ENCODE measurements at regions not wholly inside any gene's neighbourhood (a gene's known extent, or its start where the extent isn't known, plus 50 kb on each side); places are given as distances from the start of the nearest gene placed in this dataset.
A peak's percentile ranks its signal among the peaks of the same experiment; 100 is the strongest.
"Not testable (repeated sequence)": the region's sequence is repeated elsewhere in the genome, so short reads cannot be mapped to it uniquely, and the experiment has no call there.

DNA sequence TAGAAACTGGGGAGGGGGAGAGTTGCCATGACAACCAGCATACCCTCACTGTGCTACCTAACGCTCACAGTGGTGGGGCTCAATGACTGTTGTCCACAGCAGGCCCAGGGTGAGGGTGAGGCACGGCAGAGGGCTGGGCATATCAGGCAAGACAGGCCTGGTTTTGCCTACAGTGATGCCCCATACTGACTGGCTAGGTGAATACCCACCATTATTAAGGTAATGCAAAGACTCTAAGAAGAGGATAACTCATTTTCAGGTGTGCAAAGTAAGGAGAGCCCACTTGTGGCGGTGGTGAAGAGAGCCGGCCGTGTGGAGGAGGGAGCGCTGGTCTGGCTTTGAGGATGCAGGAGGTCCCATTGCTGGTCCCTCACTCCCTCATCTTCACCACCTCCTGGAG is 422.3 kb downstream of the FUT8 start:
- no peak for DNase-seq

DNA sequence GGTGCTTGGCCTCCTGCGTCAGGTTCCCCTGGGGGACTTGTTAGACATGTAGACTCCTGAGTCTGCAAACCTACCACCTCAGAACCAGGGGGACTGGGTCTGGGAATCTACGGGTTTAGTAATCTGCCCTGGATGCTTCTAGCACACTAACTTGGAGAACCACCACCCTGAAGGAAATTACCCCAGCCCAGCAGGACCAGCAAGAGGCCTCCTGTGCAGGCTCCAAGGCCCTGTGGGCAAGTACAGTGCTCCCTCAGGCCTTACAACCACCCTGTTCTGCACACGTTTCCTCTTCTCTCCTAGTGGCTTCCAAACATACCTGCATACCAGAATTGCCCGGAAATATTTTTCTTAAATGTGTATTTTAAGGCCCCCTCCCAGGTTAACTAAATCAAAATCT is 423.0 kb downstream of the FUT8 start:
- no peak for DNase-seq

GRCh38 chr14:65838565-65838964 is 426.0 kb downstream of the FUT8 start:
- DNase-seq, result no peak

- no peak for DNase-seq
These were observed 427.7 kb downstream of the FUT8 start for GRCh38 chr14:65840118-65840751.

DNA sequence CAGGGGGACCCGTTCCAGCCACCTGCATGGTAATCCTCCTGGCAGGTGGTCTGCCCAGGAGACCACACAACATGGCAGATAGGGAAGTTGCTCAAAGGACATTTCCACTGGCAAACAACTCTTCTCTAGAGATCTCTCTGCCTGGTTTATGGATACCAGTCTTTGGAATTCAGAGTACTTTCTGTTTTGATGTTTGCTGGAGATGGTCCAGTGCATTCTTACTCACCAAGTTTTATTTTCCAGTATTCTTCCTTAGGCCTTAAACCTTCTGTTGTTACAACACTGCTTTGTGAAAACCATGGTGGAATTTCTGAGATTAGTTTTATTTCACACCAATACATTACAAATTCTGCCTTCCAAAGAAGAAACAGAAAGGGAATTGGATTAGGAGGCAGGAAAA is 428.3 kb downstream of the FUT8 start:
- no peak for DNase-seq

DNA sequence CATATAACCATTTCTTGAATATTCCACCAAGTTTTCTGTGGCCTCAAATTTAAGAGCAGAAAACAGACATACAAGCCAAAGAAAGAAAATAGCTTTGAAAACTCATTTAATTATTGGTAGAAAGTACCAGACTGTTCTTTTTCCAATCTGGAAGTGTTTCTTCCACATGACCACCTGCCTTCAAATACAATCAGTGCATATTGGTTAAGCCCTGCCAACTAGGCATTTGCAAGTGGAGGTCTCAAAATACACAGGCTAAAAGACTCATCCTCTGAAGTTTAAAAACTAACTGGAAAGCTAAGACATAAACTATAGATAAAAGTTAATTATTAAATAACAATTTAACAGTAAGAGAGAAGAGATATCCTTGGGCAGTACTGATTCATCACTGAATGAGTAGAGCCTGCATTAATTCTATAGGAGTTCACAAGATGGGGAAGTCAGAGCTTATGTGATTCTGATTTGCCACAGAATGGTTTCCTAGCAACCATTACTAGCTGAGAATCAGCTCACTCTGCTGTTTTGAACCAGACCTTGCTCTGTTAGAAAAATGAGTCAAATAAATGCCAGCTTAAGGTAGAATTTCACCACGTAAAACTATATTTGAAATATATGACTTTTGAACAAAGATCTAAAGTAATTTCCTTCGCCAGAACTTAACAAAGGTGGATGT is 433.8 kb downstream of the FUT8 start:
- DNase-seq, result no peak

DNA sequence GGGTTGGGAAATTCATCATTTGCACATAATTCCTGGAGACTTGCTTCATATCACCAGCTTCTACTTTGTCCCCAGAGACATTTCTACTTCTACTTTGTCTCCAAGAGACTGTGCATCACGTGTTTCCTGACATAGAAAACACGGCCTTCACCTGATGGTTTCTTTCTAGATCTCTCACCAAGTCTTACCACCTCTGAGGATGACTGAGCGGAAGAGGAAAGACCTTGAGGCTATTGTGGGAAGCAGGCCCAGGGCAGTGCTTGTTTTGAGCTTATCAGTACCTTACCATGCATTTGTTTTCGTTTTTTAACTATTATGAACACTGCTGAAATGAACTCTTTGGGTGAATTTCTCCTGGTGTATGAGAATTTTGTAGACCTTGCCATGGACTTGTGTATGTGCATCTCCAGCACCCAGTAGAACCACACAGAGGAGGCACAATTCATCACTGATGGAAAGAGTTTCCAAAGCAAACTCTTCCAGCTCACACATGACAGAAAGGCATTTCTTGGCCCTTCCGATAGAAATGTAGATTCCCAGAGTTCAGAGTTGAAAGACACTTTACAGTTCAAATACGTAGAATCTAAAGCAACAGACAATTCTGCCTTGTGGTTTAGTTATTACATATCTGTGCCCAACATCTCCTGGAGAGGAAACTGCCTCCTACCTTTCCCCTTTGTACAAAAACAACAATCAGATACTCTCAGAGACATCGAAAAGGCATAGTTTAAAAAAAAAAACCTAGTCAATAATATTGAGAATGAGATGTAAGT is 434.7 kb downstream of the FUT8 start:
- DNase-seq, result peak; percentile 20

GRCh38 chr14:65847931-65848330 is 435.4 kb downstream of the FUT8 start:
- DNase-seq, result not testable (repeated sequence)

GRCh38 chr14:65849091-65849490 is 436.6 kb downstream of the FUT8 start:
- no peak for DNase-seq

- DNase-seq, result no peak
These were observed 437.0 kb downstream of the FUT8 start for GRCh38 chr14:65849558-65849957.

- DNase-seq, result peak; percentile 42
These were observed 438.1 kb downstream of the FUT8 start for GRCh38 chr14:65850429-65851135.

DNA sequence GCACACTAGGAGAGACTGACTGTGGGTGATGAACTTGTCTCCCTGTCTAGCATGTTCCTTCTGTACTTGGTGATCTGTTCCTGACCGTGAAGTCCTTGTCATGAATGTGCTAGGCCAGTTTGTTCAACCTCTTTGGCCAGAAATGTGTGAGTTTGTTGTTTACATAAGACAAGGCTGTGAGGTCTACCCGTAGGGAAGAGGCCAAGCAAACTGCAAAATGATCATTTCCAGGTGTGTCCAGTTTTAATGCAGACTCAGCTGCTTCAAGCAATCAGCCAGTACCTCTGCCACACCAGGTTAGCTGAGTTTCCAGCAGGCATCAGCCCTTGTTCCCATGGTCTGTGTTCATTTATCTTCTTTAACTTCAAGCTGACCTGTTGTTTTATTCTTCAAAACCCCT is 440.2 kb downstream of the FUT8 start:
- DNase-seq, result no peak

DNA sequence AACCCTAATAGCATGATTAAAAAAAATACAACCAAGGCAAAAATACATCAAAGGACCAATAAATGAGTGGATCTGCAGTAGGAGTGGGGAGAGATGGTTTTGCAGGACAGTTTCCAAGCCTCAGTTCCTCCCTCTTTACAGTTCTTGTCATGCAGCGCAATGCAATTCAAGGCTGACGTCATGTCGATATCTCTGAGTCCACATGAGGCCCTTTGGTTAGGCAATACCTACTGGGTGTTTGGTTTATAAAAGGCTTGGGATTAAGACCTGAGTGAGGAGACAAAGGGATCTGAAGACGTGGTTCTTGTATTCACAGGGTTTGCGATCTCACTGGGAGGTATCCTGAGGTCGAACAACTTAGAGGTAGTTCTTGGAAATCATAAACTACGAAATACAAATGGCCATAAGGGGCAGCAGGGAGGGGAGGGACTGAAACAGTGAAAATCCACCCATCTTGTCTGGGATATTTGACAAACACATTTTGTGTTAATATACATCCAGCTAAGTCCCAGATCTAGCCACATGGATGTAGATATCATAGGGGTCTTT is 441.0 kb downstream of the FUT8 start:
- DNase-seq, result no peak

DNA sequence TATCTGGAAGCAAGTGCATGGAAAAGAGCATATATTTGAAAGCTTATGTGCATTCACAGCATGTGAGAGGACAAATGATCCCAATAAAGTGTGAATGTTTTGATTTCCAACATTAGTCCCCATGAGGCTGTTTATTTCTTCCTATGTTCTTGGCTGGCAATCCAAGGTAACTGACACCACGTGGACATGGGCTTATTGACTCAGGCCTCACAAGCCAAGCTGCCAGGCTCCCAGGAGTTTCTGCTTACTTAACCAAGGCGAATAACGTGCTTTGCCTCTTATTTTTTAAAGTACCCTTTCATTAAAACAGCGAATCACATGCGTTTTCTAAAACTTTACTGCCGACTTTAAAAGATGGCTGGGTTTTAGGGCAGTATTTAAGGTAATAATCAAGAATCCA is 441.7 kb downstream of the FUT8 start:
- DNase-seq, result no peak

DNA sequence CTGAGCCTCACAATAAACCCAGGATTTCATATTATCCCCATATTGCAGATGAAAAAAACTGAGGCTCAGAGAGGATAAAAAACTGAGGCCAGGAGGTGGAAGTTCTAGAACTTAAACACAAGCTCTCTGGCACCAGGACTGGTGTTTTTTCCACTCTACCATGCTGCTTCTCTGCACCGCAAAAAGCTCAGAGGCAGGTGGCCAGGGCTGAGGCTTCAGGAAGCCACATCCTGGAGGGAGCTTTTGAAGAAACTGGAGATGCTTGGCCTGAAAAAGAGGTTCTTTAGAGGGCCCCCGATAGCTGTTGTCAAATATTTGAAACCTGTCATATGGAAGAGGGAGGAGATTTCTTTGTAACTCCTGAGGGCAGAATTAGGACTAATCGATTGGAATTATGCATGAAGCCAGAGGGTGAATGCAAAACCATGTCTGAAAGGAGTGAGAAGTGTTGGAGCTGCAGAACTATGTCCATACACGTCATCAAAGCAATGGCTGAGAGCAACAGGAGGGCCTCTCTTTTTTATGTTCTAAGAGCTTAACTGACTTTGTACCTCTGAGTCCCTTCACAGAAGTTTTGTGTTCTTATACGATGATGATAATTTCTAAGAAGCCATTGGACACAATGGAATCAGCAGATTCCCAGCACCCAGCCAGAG is 448.6 kb downstream of the FUT8 start:
- DNase-seq, result no peak

DNA sequence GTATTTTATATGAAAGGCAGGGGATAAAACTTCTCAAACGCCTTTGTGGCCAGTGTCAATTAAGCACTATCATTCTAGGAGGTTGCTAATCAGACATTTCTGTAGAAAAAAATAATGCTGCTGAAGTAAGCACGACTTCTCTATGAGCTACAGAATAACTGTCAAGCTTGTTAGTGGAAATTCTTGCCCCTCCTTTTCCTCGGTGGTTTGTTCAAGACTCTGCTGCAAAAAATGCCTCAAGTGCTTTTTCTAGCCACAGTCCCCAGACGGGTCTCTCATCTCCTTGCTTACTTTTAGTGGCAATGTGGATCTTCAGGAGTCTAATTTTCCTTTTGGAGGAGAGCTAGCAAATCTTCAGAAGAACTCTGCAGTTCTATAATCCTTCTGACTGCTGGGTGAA is 452.0 kb downstream of the FUT8 start:
- no peak for DNase-seq

GRCh38 chr14:65864984-65865383 is 452.5 kb downstream of the FUT8 start:
- DNase-seq, result no peak

GRCh38 chr14:65866448-65866847 is 453.9 kb downstream of the FUT8 start:
- no peak for DNase-seq

DNA sequence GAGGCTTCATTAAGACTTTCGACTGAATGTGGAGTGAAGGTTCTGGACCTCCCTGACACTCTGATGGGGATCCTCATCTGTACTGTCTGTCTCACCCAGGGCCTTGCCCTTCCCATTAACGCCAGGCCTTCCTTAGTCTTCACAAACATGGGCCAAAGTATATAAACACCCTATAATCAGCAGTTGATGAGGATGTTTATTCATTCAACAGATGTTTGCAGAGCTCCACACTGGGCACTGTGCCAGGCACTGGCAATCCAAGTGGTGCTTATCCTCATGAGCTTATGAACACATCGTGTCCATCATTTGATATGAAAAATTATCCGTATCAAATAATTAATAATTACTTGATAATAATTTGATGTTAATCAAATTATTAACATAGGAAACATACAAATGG is 454.4 kb downstream of the FUT8 start:
- DNase-seq, result no peak

- DNase-seq, result no peak
These were observed 454.8 kb downstream of the FUT8 start for GRCh38 chr14:65867333-65867732.

GRCh38 chr14:65872536-65872935 is 460.0 kb downstream of the FUT8 start:
- DNase-seq, result no peak

- no peak for DNase-seq
These were observed 464.6 kb downstream of the FUT8 start for GRCh38 chr14:65877166-65877565.

DNA sequence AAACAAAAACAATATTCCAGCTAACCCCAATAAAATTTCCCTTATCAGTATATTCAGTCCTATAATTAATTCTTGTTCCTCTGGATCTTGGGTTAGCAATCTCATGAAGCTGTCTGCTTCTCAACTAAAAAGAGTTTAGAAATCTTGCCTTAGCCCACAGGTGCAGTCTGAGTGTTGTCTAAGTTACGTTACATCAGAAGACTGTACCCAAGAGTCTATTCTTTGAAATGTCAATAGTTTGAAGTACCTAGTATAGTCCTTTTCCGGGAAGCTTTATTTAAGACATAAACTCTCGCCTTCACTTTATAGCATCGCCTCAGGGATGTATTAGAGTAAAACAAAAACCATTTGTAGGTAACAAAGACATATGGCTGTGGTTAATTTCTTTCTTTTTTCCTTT is 465.1 kb downstream of the FUT8 start:
- no peak for DNase-seq
